ENCODE measurements at regions not wholly inside any gene's neighbourhood (a gene's known extent, or its start where the extent isn't known, plus 50 kb on each side); places are given as distances from the start of the nearest gene placed in this dataset.
A peak's percentile ranks its signal among the peaks of the same experiment; 100 is the strongest.

GRCh38 chr2:138086576-138086975 is 122.3 kb downstream of the HNMT start:
- Mint-ChIP-seq H3K36me3 (no peaks in the 10 kb centered on the region), H3K27me3 (ENCODE audit: low read depth in 3 of 3) (peaks cover 0 to 1% (median 0%) of the 10 kb centered on the region in 3 donors), H3K27ac (no peak overlapping the region), H3K4me1 (peaks cover 11% of the 10 kb centered on the region), H3K9me3 (no peaks in the 10 kb centered on the region), H3K4me3 (no peak overlapping the region)
- Histone ChIP-seq H3K4me2 (replicated peaks; ENCODE audit: extremely low read depth, low read length, poor library complexity, severe bottlenecking) (no peak overlapping the region), H2AFZ (ENCODE audit: insufficient read depth, low read depth, low read length, poor library complexity, severe bottlenecking) (no peak overlapping the region), H3K4me3 (replicated peaks in 1 of 3; ENCODE audit: low read depth in 2 of 3, low read length in 3 of 3) (no peak overlapping the region), H3K9me3 (replicated peaks in 1 of 2; ENCODE audit: control insufficient read depth in 1 of 2, insufficient read depth in 1 of 2, low read length in 2 of 2) (no peaks in the 10 kb centered on the region), H3K27me3 (ENCODE audit: control insufficient read depth in 2 of 2, insufficient read depth in 2 of 2, low read length in 2 of 2) (no peaks in the 10 kb centered on the region), H3K36me3 (replicated peaks in 1 of 2; ENCODE audit: control insufficient read depth in 1 of 2, insufficient read depth in 2 of 2, low read length in 2 of 2) (no peaks in the 10 kb centered on the region), H4K20me1 (ENCODE audit: insufficient read depth, low read length) (no peaks in the 10 kb centered on the region), H3K79me2 (ENCODE audit: insufficient read depth, low read length) (no peaks in the 10 kb centered on the region), H3K27ac (ENCODE audit: low read depth in 1 of 2, low read length in 2 of 2) (no peak overlapping the region), H3K9ac (ENCODE audit: insufficient read depth, low read length, poor library complexity, severe bottlenecking) (no peak overlapping the region), H3K4me1 (ENCODE audit: control insufficient read depth in 1 of 2, insufficient read depth in 2 of 2, low read length in 2 of 2) (peaks cover 10 to 13% of the 10 kb centered on the region in 2 donors)
- intact Hi-C loops (cut with micrococcal nuclease), result loop anchor here in 1 of 2 donors (10.0 kb wide), 1 partner anchor 142 kb away; no protein-coding TSS in a partner anchor
- no peak for DNase-seq
- no peak for TF ChIP-seq CTCF (IDR thresholded peaks at IDR 0.05)

GRCh38 chr2:138087751-138088593 is 123.7 kb downstream of the HNMT start:
- Histone ChIP-seq H3K4me3 (replicated peaks in 1 of 3; ENCODE audit: low read depth in 2 of 3, low read length in 3 of 3) (peak overlapping the region in 1 of 3 experiments; percentile 49), H3K79me2 (ENCODE audit: insufficient read depth, low read length) (no peaks in the 10 kb centered on the region), H2AFZ (ENCODE audit: insufficient read depth, low read depth, low read length, poor library complexity, severe bottlenecking) (peak overlapping the region; percentile 47), H3K36me3 (replicated peaks in 1 of 2; ENCODE audit: control insufficient read depth in 1 of 2, insufficient read depth in 2 of 2, low read length in 2 of 2) (no peaks in the 10 kb centered on the region), H3K4me2 (replicated peaks; ENCODE audit: extremely low read depth, low read length, poor library complexity, severe bottlenecking) (peak overlapping the region; percentile 55), H3K9ac (ENCODE audit: insufficient read depth, low read length, poor library complexity, severe bottlenecking) (peak overlapping the region; percentile 20), H4K20me1 (ENCODE audit: insufficient read depth, low read length) (no peaks in the 10 kb centered on the region), H3K9me3 (replicated peaks in 1 of 2; ENCODE audit: control insufficient read depth in 1 of 2, insufficient read depth in 1 of 2, low read length in 2 of 2) (no peaks in the 10 kb centered on the region), H3K4me1 (ENCODE audit: control insufficient read depth in 1 of 2, insufficient read depth in 2 of 2, low read length in 2 of 2) (peaks cover 10 to 13% of the 10 kb centered on the region in 2 donors), H3K27ac (ENCODE audit: low read depth in 1 of 2, low read length in 2 of 2) (peak overlapping the region in 1 of 2 donors; percentile 45), H3K27me3 (ENCODE audit: control insufficient read depth in 2 of 2, insufficient read depth in 2 of 2, low read length in 2 of 2) (no peaks in the 10 kb centered on the region)
- 94% methylated on average over 6 of the region's 13 CpGs for WGBS (ENCODE audit: insufficient coverage)
- Mint-ChIP-seq H3K4me1 (peaks cover 11% of the 10 kb centered on the region), H3K27ac (peak overlapping the region in 5 of 7 donors; percentile 16 to 80 (median 58)), H3K9me3 (no peaks in the 10 kb centered on the region), H3K36me3 (no peaks in the 10 kb centered on the region), H3K4me3 (peak overlapping the region in 1 of 2 donors; percentile 87), H3K27me3 (ENCODE audit: low read depth in 3 of 3) (peaks cover 0 to 1% (median 0%) of the 10 kb centered on the region in 3 donors)
- no peak for TF ChIP-seq CTCF (IDR thresholded peaks at IDR 0.05)
- peak in 2 of 3 donors; percentile 7 to 22 for DNase-seq
- intact Hi-C loops (cut with micrococcal nuclease), result loop anchor here in 1 of 2 donors (10.0 kb wide), 1 partner anchor 143 kb away; no protein-coding TSS in a partner anchor

All from CD14-positive monocyte (primary cell).